Sigmoid colon (tissue), 4 donors: ENCODE measurements at regions not wholly inside any gene's neighbourhood (a gene's known extent, or its start where the extent isn't known, plus 50 kb on each side); places are given as distances from the start of the nearest gene placed in this dataset.

Experiments used
- CTCF ChIP-seq, 4 experiments: fragments of 450-650 bp in 3 of 4; fragments of 200-600 bp in 1 of 4; IDR thresholded peaks; one replicate each; pipeline ENCODE4 v1.5.1; 2016 to 2019; ENCODE audit warnings: antibody characterized with exemption in 4 of 4, mild to moderate bottlenecking in 3 of 4, moderate library complexity in 2 of 4
- POLR2AphosphoS5 ChIP-seq, 4 donors: sonication (generic); formaldehyde crosslinking; IDR thresholded peaks; one replicate each; pipeline ENCODE4 v1.6.1; 2017; ENCODE audit warnings: antibody characterized with exemption in 4 of 4

GRCh38 chr17:13797863-13798262 lies 196.1 kb upstream of the HS3ST3A1 start:
- no peak for TF ChIP-seq CTCF (IDR thresholded peaks at IDR 0.05)
- TF ChIP-seq POLR2AphosphoS5 (IDR thresholded peaks at IDR 0.05), result no peak
